GM23248 (cell line): ENCODE measurements at regions not wholly inside any gene's neighbourhood (a gene's known extent, or its start where the extent isn't known, plus 50 kb on each side); places are given as distances from the start of the nearest gene placed in this dataset.

ENCODE experiments used
- EZH2 ChIP-seq: fragments of 200-600 bp; sonication (generic); IDR thresholded peaks from 2 replicates; pipeline ENCODE4 v1.6.1; 2018; ENCODE audit warnings: antibody characterized with exemption, mild to moderate bottlenecking; ENCODE audit not compliant: insufficient read depth, poor library complexity, severe bottlenecking
- EZH2phosphoT487 ChIP-seq: fragments of 200-600 bp; sonication (generic); IDR thresholded peaks from 2 replicates; pipeline ENCODE4 v1.6.1; 2018; ENCODE audit warnings: antibody characterized with exemption, moderate library complexity, mild to moderate bottlenecking, low read depth; ENCODE audit not compliant: insufficient read depth

GRCh38 chr9:90103771-90104170, 499.0 kb downstream of the GADD45G start:
- TF ChIP-seq EZH2 = no peak
- no peak for TF ChIP-seq EZH2phosphoT487
